ENCODE measurements at regions not wholly inside any gene's neighbourhood (a gene's known extent, or its start where the extent isn't known, plus 50 kb on each side); places are given as distances from the start of the nearest gene placed in this dataset.

GRCh38 chr10:93220296-93221170 is 146.8 kb downstream of the CYP26A1 start:
- TF ChIP-seq CTCF (IDR thresholded peaks at IDR 0.05; ENCODE audit: low read length) (no peak), EZH2 (IDR thresholded peaks at IDR 0.05; ENCODE audit: borderline replicate concordance, low read length) (no peak)

Measured in OCI-LY1 (cell line).